GM19372 (cell line): ENCODE measurements at regions not wholly inside any gene's neighbourhood (a gene's known extent, or its start where the extent isn't known, plus 50 kb on each side); places are given as distances from the start of the nearest gene placed in this dataset.
"Not testable (repeated sequence)": the region's sequence is repeated elsewhere in the genome, so short reads cannot be mapped to it uniquely, and the experiment has no call there.

Experiments
- ATAC-seq: cut with Tn5 transposase; IDR thresholded peaks from one replicate; pipeline ENCODE4 v1.9.1; 2021; ENCODE audit warnings: mild to moderate bottlenecking, low read depth, moderate library complexity; ENCODE audit not compliant: unreplicated experiment

DNA sequence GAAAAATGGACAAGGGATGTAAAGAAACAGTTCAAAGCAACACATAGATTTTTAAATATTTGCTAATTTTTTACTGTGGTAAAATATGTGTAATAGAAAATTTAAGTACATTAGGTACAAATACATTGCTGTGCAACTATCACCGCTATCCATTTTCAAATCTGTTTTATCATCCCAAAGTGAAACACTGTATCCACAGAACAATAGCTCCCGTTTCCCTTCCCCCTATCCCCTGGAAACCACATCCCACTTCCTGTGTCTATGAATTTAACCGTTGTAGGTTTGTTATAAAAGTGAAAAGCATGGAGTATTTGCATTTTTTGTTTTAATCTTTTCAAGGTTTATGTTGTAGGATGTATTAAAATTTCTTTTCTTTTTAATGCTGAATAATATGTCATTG, 152.9 kb upstream of the HSFY1 start:
- ATAC-seq: not testable (repeated sequence)

DNA sequence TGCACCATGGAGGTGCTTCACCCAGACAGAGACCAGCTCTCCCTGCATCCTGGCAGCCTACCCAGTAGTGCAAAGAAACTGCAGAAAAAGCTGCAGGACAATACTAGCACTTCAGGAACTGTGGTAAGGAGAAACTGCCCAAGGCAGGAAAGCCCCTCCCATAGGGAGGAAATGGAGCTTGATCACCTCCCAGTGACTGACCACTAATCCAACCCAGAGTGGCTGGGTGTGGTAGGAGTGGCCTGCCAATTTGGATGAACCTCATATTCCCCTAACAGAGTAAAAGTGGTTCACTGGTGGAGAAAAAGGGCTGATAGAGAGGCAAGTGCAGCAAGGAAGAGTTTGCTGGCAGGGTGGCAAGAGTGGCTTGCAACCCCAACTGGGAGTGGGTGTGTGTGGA, 125.7 kb upstream of the HSFY1 start:
- ATAC-seq: not testable (repeated sequence)

DNA sequence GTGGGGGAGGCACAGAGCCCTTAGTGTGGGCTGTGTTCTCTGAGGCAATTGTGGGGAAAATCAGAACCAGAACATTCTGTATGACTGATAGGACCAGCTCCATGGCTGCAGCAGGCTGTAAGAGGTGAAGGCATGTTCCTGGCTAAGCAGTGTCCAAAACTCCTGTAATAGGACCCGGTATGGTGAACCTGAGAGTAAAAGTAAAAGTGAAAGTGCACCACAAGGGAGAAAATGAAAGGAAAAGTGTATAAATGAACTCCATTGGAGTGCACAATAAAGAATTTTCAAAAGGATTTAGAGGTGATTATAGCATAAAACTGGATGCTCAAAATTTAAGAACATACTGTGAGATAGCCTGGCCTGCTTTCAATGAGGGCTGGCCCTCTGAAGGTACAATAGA, 125.1 kb upstream of the HSFY1 start:
- not testable (repeated sequence) for ATAC-seq

DNA sequence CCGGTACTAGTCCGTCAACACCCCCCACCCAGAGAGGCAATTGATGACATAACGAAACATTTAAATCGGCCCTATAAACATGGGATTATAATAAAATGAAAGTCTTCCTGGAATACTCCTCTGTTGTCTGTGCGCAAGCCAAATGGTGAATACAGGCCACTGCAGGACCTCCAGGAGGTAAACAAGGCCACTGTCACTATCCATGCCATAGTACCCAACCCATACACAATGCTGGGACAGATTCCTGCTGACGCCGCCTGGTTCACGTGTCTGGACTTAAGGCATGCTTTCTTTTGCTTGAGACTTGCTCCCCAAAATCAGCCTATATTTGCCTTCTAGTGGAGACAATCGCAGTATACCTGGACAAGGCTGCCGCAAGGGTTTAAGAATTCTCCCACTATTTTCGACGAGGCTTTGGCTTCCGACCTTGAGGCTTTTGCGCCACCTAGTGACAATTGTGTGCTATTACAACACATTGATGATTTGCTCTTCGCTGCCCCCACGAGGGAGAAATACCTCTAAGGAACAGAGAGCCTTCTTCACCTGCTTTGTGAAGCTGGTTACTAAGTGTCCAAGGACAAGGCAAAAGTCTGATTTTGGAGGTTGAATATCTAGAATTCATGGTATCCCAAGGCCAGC, 122.4 kb upstream of the HSFY1 start:
- not testable (repeated sequence) for ATAC-seq

DNA sequence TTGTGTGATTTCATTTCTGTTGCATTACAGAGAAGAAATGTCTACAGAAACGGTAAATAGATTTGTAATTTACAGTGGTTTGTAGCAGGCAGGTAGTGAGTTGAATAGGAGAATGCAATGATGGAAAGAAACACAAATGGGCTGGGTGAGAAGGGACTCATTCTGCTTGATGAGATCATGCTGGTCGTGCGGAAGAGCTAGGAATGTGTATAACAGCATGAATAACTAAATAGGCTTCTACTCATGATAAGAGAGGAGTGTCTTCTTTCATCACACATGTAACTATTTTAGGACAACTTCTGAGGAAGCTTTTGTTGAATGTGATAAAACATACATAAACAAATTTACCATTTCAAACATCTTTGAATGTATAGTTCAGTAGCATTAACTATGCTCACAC, 113.0 kb upstream of the HSFY1 start:
- not testable (repeated sequence) for ATAC-seq

DNA sequence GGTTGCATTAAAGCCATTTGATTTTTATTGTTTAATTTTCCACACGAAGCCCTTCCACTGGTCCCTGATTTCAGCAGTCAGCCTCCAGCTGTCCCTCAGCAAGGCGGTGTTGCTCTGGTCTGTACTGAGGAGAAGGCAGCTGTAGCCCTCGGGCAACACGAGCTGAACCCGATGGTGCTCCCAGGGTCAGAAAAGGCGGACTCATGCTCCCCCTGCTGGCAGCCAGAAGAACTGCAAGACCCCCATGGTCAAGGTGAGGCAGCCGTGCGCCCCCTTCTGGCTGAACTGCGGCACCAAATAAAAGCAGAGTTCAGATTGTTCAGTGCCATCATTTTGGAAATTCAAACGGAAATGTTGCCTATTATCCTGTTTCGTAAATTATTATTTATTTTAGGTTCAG, 100.7 kb upstream of the HSFY1 start:
- peak; percentile 90 for ATAC-seq

DNA sequence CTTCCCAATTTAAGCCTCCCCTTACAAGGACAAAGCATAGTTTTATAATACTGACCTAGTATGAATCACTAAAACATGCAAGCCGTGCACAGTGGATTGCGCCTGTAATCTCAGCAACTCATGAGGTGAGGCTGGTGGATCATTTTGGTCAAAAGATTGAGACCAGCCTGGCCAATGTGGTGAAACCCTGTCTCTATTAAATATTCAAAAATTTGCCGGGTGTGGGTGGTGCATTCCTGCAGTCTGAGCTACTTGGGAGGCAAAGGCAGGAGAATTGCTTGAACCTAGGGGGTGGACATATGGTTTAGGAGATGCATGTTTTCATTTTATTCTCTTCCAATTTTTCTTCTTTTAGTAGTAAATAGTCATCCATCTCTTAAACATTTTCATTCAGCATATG, 93.7 kb upstream of the HSFY1 start:
- not testable (repeated sequence) for ATAC-seq

DNA sequence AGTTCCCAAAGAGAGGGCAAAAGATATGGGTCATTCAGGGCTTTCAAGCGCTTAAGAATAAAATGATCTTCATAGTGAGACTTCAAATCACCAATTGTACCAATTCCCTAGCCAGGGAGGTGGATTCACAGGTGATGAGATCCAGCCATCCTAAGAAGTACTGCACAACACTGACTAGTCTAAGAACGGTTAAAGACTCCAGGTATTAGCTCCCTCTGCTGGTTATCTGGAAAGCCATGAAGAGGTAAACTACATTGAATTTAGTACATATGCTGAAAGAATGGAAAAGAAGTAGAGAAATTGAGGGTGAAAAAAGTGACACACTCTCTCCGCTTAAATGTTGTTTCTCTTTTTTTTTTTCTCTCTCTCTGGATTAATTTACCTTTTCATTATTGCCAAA, 87.4 kb upstream of the HSFY1 start:
- ATAC-seq: not testable (repeated sequence)

DNA sequence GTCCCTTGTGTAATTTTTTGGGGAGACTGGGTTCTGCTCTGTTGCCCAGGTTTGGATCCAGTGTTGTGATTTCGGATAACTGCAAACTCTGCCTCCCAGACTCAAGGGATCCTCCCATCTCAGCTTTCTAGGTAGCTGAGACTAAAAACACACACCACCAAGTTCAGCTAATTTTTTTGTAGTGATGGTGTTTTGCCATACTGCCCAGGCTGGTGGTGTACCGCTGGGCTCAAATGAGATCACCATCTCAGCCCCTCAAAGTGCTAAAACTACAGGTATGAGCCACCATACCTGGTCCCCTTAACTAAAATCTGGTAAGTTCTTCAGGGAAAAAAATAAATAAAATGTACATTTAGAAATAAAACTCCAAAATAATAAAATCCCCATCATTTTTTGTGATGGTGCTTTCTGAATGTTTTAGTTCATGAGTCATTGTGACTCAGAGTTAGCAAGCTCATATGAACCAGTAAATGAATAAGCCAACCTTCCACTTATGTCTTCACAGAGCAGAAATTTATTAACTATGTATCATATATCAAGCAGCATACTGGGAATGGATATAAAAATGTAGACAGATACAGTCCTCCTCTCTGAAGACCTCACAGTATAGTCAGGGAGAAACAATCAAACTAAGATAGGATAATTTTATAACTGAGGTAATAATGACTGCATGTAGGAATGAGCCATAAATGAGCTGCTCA, 85.2 kb upstream of the HSFY1 start:
- not testable (repeated sequence) for ATAC-seq

DNA sequence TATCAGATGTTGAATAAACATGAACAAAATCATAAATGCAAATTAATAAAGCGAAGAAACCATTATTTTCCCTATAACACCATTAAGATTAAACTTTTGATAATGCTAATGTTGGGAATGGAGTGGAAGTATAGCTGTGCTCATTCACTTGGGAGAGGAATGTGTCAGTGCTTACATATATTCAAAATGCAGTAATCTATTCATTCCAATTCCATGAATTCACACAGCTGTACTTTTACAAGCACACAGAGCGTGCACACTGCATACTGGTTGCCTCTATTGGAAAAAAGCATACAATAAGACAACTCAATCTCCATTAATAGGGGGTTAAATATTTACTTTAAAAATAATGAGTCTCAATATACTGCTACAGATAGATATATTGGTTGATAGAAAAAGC, 81.7 kb upstream of the HSFY1 start:
- not testable (repeated sequence) for ATAC-seq

DNA sequence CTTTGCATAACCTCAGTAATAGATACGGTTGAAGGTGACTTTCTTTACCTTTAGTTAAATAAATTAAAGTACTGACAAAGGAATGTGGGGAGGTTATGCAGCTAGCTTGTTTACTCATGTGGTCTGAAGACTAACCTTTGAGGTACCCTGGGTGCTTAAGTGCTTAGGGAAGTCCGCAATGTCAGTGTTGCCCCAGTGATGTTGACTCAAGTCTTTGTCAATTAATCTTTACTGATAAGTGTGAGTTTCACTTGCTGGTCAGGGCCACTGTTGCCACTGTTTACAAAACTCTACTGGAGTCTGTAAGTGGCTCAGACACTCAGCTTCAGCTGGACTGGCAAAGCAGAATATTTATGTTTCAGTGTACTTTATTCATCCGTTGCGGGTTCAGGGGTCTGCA, 79.9 kb upstream of the HSFY1 start:
- ATAC-seq: not testable (repeated sequence)

DNA sequence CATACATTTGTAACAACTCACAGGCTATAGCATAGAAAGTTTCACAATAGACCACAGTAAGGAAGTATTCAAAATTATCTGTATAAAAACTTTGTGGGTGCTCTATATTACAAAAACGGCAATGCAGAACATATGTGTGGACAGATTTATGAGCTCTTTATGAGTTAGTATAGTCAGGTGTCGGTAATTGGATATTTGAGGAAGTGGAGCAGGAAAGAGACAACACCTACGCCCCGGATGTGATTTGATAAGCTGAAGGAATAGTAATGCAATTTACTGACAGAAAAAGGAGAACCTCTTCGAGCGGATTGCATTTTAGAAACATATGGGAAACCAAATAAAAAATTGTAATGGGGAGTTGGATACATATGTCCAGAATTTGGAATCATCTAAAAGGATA, 63.2 kb upstream of the HSFY1 start:
- not testable (repeated sequence) for ATAC-seq
